Liver (tissue), 3 donors: ENCODE measurements at regions not wholly inside any gene's neighbourhood (a gene's known extent, or its start where the extent isn't known, plus 50 kb on each side); places are given as distances from the start of the nearest gene placed in this dataset.

ENCODE experiments used
- CTCF ChIP-seq: fragments of 150-350 bp; IDR thresholded peaks from 2 replicates; pipeline ENCODE4 v1.5.1; 2017; ENCODE audit warnings: improper control_type of control experiment, low read depth, low read length; ENCODE audit not compliant: missing input control
- FOXA1 ChIP-seq: IDR thresholded peaks from 2 replicates; pipeline ENCODE4 v1.6.1; 2016; ENCODE audit warnings: antibody characterized with exemption
- JUND ChIP-seq, 2 donors: IDR thresholded peaks; 2 replicates each; pipeline ENCODE4 v1.6.1; 2016; ENCODE audit warnings: antibody characterized with exemption in 2 of 2
- MAX ChIP-seq: IDR thresholded peaks from 2 replicates; pipeline ENCODE4 v1.6.1; 2016; ENCODE audit warnings: antibody characterized with exemption
- RAD21 ChIP-seq, 2 donors: IDR thresholded peaks; 2 replicates each; pipeline ENCODE4 v1.6.1; 2016; ENCODE audit warnings: antibody characterized with exemption in 2 of 2, mild to moderate bottlenecking in 2 of 2
- REST ChIP-seq: IDR thresholded peaks from 2 replicates; pipeline ENCODE4 v1.6.1; 2016; ENCODE audit warnings: antibody characterized with exemption, mild to moderate bottlenecking
- SP1 ChIP-seq: IDR thresholded peaks from 2 replicates; pipeline ENCODE4 v1.6.1; 2018; ENCODE audit warnings: antibody characterized with exemption, mild to moderate bottlenecking
- YY1 ChIP-seq: IDR thresholded peaks from 2 replicates; pipeline ENCODE4 v1.6.1; 2016; ENCODE audit warnings: antibody characterized with exemption, mild to moderate bottlenecking
- donor health status: healthy.
- donor health status: healthy.

GRCh38 chr7:42714356-42714755, 197.5 kb downstream of the C7orf25 start:
- TF ChIP-seq RAD21 (IDR thresholded peaks at IDR 0.05) (no peak), FOXA1 (no peak), CTCF (no peak), SP1 (no peak), YY1 (no peak), MAX (no peak), REST (no peak), JUND (IDR thresholded peaks at IDR 0.05) (no peak)
